Upper lobe of left lung (tissue), 4 donors: ENCODE measurements at regions not wholly inside any gene's neighbourhood (a gene's known extent, or its start where the extent isn't known, plus 50 kb on each side); places are given as distances from the start of the nearest gene placed in this dataset.

Experiments used
- EP300 ChIP-seq, 4 donors: sonication (generic); formaldehyde crosslinking; IDR thresholded peaks; one replicate each; pipeline ENCODE4 v1.5.1; 2017; ENCODE audit warnings: antibody characterized with exemption in 4 of 4, control low read depth in 2 of 4
- POLR2A ChIP-seq, 4 donors: fragments of 450-650 bp; IDR thresholded peaks; one replicate each; pipeline ENCODE4 v1.5.1; 2016 to 2017; ENCODE audit warnings: antibody characterized with exemption in 4 of 4, mild to moderate bottlenecking in 2 of 4
- POLR2AphosphoS5 ChIP-seq, 2 donors: sonication (generic); formaldehyde crosslinking; IDR thresholded peaks; one replicate each; pipeline ENCODE4 v1.5.1; 2017; ENCODE audit warnings: antibody characterized with exemption in 2 of 2
- TF ChIP-seq, protein P1 (sequence below), 6 experiments: fragments of 450-650 bp in 4 of 6; fragments of 200-600 bp in 2 of 6; sonication (generic) in 2 of 6; IDR thresholded peaks; one replicate each; pipeline ENCODE4 v1.5.1; 2016 to 2019; ENCODE audit warnings: antibody characterized with exemption in 6 of 6

DNA sequence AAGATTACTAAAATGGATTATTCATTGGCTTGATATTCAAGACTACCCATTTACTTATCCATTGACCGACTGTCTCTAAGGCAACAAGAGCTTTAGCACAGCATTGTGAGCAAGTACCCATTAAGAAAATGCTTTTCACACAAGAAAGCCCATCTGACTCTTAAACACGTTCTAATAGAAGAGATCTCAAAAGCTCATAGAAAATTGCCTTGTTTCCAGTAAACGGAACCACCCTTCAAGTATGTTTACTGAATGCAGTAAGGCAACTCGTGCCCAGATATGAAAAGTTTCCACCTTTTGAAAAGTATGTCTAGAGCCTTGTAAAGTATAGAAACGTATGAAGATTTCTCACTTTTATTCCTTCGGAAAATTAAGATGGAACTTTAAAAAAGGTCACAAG lies 655.3 kb upstream of the ALCAM start:
- TF ChIP-seq, protein P1, sequence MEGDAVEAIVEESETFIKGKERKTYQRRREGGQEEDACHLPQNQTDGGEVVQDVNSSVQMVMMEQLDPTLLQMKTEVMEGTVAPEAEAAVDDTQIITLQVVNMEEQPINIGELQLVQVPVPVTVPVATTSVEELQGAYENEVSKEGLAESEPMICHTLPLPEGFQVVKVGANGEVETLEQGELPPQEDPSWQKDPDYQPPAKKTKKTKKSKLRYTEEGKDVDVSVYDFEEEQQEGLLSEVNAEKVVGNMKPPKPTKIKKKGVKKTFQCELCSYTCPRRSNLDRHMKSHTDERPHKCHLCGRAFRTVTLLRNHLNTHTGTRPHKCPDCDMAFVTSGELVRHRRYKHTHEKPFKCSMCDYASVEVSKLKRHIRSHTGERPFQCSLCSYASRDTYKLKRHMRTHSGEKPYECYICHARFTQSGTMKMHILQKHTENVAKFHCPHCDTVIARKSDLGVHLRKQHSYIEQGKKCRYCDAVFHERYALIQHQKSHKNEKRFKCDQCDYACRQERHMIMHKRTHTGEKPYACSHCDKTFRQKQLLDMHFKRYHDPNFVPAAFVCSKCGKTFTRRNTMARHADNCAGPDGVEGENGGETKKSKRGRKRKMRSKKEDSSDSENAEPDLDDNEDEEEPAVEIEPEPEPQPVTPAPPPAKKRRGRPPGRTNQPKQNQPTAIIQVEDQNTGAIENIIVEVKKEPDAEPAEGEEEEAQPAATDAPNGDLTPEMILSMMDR (IDR thresholded peaks at IDR 0.05) = no peak
- TF ChIP-seq POLR2A (IDR thresholded peaks at IDR 0.05) (no peak), POLR2AphosphoS5 (IDR thresholded peaks at IDR 0.05) (no peak), EP300 (IDR thresholded peaks at IDR 0.05) (no peak)
